ENCODE measurements at regions not wholly inside any gene's neighbourhood (a gene's known extent, or its start where the extent isn't known, plus 50 kb on each side); places are given as distances from the start of the nearest gene placed in this dataset.

DNA sequence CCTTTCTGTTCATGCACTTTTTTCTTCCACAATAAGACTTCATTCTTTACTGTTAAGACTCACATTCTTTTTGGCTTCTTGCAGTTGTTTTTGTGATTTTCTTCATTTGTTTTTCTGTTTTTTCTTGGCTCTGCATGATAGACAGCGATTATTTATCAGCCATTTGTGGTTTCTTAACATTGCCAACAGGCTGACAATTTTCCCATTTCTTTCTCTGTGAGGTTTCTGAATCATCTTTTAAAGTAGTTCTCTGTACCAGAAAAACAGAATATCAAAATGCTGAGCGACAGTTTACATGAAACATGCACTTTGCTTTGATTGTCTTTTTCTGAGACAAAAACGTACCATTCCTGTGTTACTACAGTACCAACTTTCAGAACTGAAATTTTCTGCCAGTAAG lies 334.2 kb upstream of the MAGI2 start:
- ChIA-PET CTCF (ENCODE audit: partially characterized antibody) (no interaction called here), POLR2A (ENCODE audit: partially characterized antibody) (no interaction called here)
- Histone ChIP-seq H3K27ac (ENCODE audit: low read depth, low read length) (no peak overlapping the region), H3K9me3 (ENCODE audit: control insufficient read depth in 1 of 2, low read length in 2 of 2) (peaks cover 0 to 3% of the 10 kb centered on the region in 2 donors), H3K36me3 (ENCODE audit: insufficient read depth, low read length) (no peaks in the 10 kb centered on the region), H3K27me3 (ENCODE audit: insufficient read depth, low read length) (no peaks in the 10 kb centered on the region), H3K4me1 (ENCODE audit: insufficient read depth, low read length) (no peaks in the 10 kb centered on the region), H3K4me3 (ENCODE audit: low read length in 2 of 2) (no peak overlapping the region)
- no peaks in the 10 kb centered on the region for H3K27me3 Mint-ChIP-seq
- H3K27ac Mint-ChIP-seq: no peak overlapping the region
- intact Hi-C loops (cut with micrococcal nuclease): no loop called here
- H3K4me1 Mint-ChIP-seq: no peaks in the 10 kb centered on the region
- H3K36me3 Mint-ChIP-seq: no peaks in the 10 kb centered on the region
- peaks cover 4 to 26% (median 11%) of the 10 kb centered on the region in 8 donors for H3K9me3 Mint-ChIP-seq
- DNase-seq: no peak
- no peak overlapping the region for H3K4me3 Mint-ChIP-seq

- Mint-ChIP-seq H3K9me3 (peaks cover 4 to 22% (median 10%) of the 10 kb centered on the region in 8 donors), H3K4me1 (no peaks in the 10 kb centered on the region)
- H3K27me3 ChIP-seq (ENCODE audit: insufficient read depth, low read length): no peaks in the 10 kb centered on the region
Observed at GRCh38 chr7:79787096-79787495, 333.6 kb upstream of the MAGI2 start.

DNA sequence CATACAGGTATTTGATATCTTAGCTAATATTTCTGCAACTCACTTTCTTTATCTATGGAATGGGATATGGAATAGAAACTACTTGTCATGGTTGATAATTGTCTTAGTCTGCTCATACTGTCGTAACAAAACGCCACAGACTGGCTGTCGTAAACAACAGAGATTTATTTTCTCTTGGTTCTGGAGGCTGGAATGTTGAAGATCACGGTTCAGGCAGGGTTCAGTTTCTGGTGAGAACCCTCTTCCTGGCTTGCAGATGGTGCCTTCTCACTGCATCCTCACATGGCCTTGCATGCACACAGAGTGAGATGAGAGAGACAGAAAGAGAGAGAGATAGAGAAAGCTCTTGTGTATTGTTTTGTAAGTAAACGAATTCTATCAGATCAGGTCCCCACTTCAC lies 332.7 kb upstream of the MAGI2 start:
- ChIA-PET CTCF (ENCODE audit: partially characterized antibody) (no interaction called here), POLR2A (ENCODE audit: partially characterized antibody) (no interaction called here)
- Mint-ChIP-seq H3K4me3 (no peak overlapping the region), H3K36me3 (no peaks in the 10 kb centered on the region), H3K27me3 (no peaks in the 10 kb centered on the region), H3K9me3 (peaks cover 4 to 25% (median 10%) of the 10 kb centered on the region in 8 donors), H3K4me1 (no peaks in the 10 kb centered on the region), H3K27ac (no peak overlapping the region)
- no peaks in the 10 kb centered on the region for H3K27me3 ChIP-seq (ENCODE audit: insufficient read depth, low read length)
- no peaks in the 10 kb centered on the region for H3K36me3 ChIP-seq (ENCODE audit: insufficient read depth, low read length)
- no peak overlapping the region for H3K4me3 ChIP-seq (ENCODE audit: low read length in 2 of 2)
- H3K9me3 ChIP-seq (ENCODE audit: control insufficient read depth in 1 of 2, low read length in 2 of 2): peaks cover 0 to 3% of the 10 kb centered on the region in 2 donors
- DNase-seq: no peak
- intact Hi-C loops (cut with micrococcal nuclease): no loop called here
- no peak overlapping the region for H3K27ac ChIP-seq (ENCODE audit: low read depth, low read length)
- H3K4me1 ChIP-seq (ENCODE audit: insufficient read depth, low read length): no peaks in the 10 kb centered on the region

More at GRCh38 chr7:79787096-79787495, 333.6 kb upstream of the MAGI2 start:
- Histone ChIP-seq H3K9me3 (ENCODE audit: control insufficient read depth in 1 of 2, low read length in 2 of 2) (peaks cover 0 to 3% of the 10 kb centered on the region in 2 donors), H3K36me3 (ENCODE audit: insufficient read depth, low read length) (no peaks in the 10 kb centered on the region), H3K27ac (ENCODE audit: low read depth, low read length) (no peak overlapping the region), H3K4me1 (ENCODE audit: insufficient read depth, low read length) (no peaks in the 10 kb centered on the region), H3K4me3 (ENCODE audit: low read length in 2 of 2) (no peak overlapping the region)
- no peak overlapping the region for H3K4me3 Mint-ChIP-seq
- intact Hi-C loops (cut with micrococcal nuclease): no loop called here
- no peak overlapping the region for H3K27ac Mint-ChIP-seq
- POLR2A ChIA-PET (ENCODE audit: partially characterized antibody): no interaction called here
- CTCF ChIA-PET (ENCODE audit: partially characterized antibody): no interaction called here
- no peak for DNase-seq
- no peaks in the 10 kb centered on the region for H3K36me3 Mint-ChIP-seq
- no peaks in the 10 kb centered on the region for H3K27me3 Mint-ChIP-seq

- Histone ChIP-seq H3K36me3 (ENCODE audit: insufficient read depth, low read length) (no peaks in the 10 kb centered on the region), H3K9me3 (ENCODE audit: control insufficient read depth in 1 of 2, low read length in 2 of 2) (peaks cover 0 to 3% of the 10 kb centered on the region in 2 donors), H3K27me3 (ENCODE audit: insufficient read depth, low read length) (no peaks in the 10 kb centered on the region), H3K4me1 (ENCODE audit: insufficient read depth, low read length) (no peaks in the 10 kb centered on the region), H3K4me3 (ENCODE audit: low read length in 2 of 2) (no peak overlapping the region), H3K27ac (ENCODE audit: low read depth, low read length) (no peak overlapping the region)
- Mint-ChIP-seq H3K27ac (no peak overlapping the region), H3K4me3 (no peak overlapping the region), H3K4me1 (no peaks in the 10 kb centered on the region), H3K9me3 (peaks cover 4 to 22% (median 10%) of the 10 kb centered on the region in 8 donors), H3K27me3 (no peaks in the 10 kb centered on the region), H3K36me3 (no peaks in the 10 kb centered on the region)
- no peak for DNase-seq
- ChIA-PET POLR2A (ENCODE audit: partially characterized antibody) (no interaction called here), CTCF (ENCODE audit: partially characterized antibody) (no interaction called here)
- intact Hi-C loops (cut with micrococcal nuclease): no loop called here
Observed at GRCh38 chr7:79785556-79785955, 332.1 kb upstream of the MAGI2 start.

DNA sequence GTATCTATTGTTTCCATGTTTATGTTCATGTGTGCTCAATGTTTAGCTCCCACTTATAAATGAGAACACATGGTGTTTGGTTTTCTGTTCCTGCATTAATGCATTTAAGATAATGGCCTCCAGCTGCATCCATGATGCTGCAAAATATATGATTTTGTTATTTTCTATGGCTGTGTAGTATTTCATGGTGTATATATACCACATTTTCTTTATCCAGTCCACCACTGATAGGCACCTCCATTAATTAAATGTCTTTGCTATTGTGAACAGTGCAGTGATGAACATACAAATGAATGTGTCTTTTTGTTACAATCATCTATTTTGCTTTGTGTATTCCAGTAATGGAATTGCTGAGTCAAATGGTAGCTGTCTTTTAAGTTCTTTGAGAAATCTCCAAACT lies 329.4 kb upstream of the MAGI2 start:
- ChIA-PET POLR2A (ENCODE audit: partially characterized antibody) (no interaction called here), CTCF (ENCODE audit: partially characterized antibody) (no interaction called here)
- intact Hi-C loops (cut with micrococcal nuclease): no loop called here
- H3K4me3 ChIP-seq (ENCODE audit: low read length in 2 of 2): no peak overlapping the region
- Mint-ChIP-seq H3K27me3 (no peaks in the 10 kb centered on the region), H3K4me3 (no peak overlapping the region), H3K27ac (no peak overlapping the region), H3K36me3 (no peaks in the 10 kb centered on the region), H3K9me3 (peaks cover 4 to 22% (median 10%) of the 10 kb centered on the region in 8 donors), H3K4me1 (no peaks in the 10 kb centered on the region)
- no peaks in the 10 kb centered on the region for H3K4me1 ChIP-seq (ENCODE audit: insufficient read depth, low read length)
- DNase-seq: no peak
- H3K9me3 ChIP-seq (ENCODE audit: control insufficient read depth in 1 of 2, low read length in 2 of 2): peaks cover 0 to 3% of the 10 kb centered on the region in 2 donors
- H3K36me3 ChIP-seq (ENCODE audit: insufficient read depth, low read length): no peaks in the 10 kb centered on the region
- H3K27ac ChIP-seq (ENCODE audit: low read depth, low read length): no peak overlapping the region
- no peaks in the 10 kb centered on the region for H3K27me3 ChIP-seq (ENCODE audit: insufficient read depth, low read length)

- Histone ChIP-seq H3K4me3 (ENCODE audit: low read length in 2 of 2) (no peak overlapping the region), H3K27me3 (ENCODE audit: insufficient read depth, low read length) (no peaks in the 10 kb centered on the region), H3K36me3 (ENCODE audit: insufficient read depth, low read length) (no peaks in the 10 kb centered on the region), H3K27ac (ENCODE audit: low read depth, low read length) (no peak overlapping the region), H3K4me1 (ENCODE audit: insufficient read depth, low read length) (no peaks in the 10 kb centered on the region), H3K9me3 (ENCODE audit: control insufficient read depth in 1 of 2, low read length in 2 of 2) (peaks cover 0 to 3% of the 10 kb centered on the region in 2 donors)
- CTCF ChIA-PET (ENCODE audit: partially characterized antibody): no interaction called here
- Mint-ChIP-seq H3K4me3 (no peak overlapping the region), H3K27ac (no peak overlapping the region), H3K27me3 (no peaks in the 10 kb centered on the region), H3K36me3 (no peaks in the 10 kb centered on the region), H3K9me3 (peaks cover 4 to 20% (median 9%) of the 10 kb centered on the region in 8 donors), H3K4me1 (no peaks in the 10 kb centered on the region)
- no peak for DNase-seq
- intact Hi-C loops (cut with micrococcal nuclease): no loop called here
- POLR2A ChIA-PET (ENCODE audit: partially characterized antibody): no interaction called here
Observed at GRCh38 chr7:79782256-79782655, 328.8 kb upstream of the MAGI2 start.

DNA sequence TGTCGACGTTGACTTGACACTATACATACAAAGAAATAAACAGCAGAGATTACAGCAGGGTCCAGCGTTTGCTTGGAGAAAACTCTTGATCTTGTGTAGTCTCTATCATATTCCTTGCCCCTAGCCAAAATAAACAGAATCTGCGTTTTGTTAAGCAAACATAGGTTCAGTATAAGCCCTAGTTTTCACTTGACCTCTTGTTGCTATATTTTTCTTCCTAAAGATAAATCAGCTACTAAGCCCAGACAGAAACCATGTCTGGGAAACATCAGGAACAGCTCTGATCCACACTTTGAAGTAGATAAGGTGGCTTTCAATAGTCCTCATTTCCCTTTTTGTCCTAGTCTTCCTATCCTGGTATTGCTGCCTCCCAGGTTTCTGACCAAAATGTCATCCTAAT lies 328.2 kb upstream of the MAGI2 start:
- DNase-seq: no peak
- Histone ChIP-seq H3K36me3 (ENCODE audit: insufficient read depth, low read length) (no peaks in the 10 kb centered on the region), H3K9me3 (ENCODE audit: control insufficient read depth in 1 of 2, low read length in 2 of 2) (peaks cover 0 to 3% of the 10 kb centered on the region in 2 donors), H3K4me3 (ENCODE audit: low read length in 2 of 2) (no peak overlapping the region), H3K4me1 (ENCODE audit: insufficient read depth, low read length) (no peaks in the 10 kb centered on the region), H3K27ac (ENCODE audit: low read depth, low read length) (no peak overlapping the region), H3K27me3 (ENCODE audit: insufficient read depth, low read length) (no peaks in the 10 kb centered on the region)
- no peaks in the 10 kb centered on the region for H3K36me3 Mint-ChIP-seq
- H3K27me3 Mint-ChIP-seq: no peaks in the 10 kb centered on the region
- H3K4me3 Mint-ChIP-seq: no peak overlapping the region
- CTCF ChIA-PET (ENCODE audit: partially characterized antibody): no interaction called here
- POLR2A ChIA-PET (ENCODE audit: partially characterized antibody): no interaction called here
- H3K27ac Mint-ChIP-seq: no peak overlapping the region
- intact Hi-C loops (cut with micrococcal nuclease): no loop called here
- H3K4me1 Mint-ChIP-seq: no peaks in the 10 kb centered on the region
- peaks cover 4 to 20% (median 9%) of the 10 kb centered on the region in 8 donors for H3K9me3 Mint-ChIP-seq

All from CD4-positive, alpha-beta memory T cell (primary cell).